Heart left ventricle (tissue), 13 donors: ENCODE measurements at regions not wholly inside any gene's neighbourhood (a gene's known extent, or its start where the extent isn't known, plus 50 kb on each side); places are given as distances from the start of the nearest gene placed in this dataset.

ENCODE experiments used
- POLR2A ChIP-seq, 2 donors: fragments of 450-650 bp; IDR thresholded peaks; one replicate each; pipeline ENCODE4 v1.6.1; 2017; ENCODE audit warnings: antibody characterized with exemption in 2 of 2, mild to moderate bottlenecking in 2 of 2, moderate library complexity in 2 of 2
- TF ChIP-seq, protein P1 (sequence below), 12 donors: fragments of 200-600 bp; sonication (generic) in 4 of 12; IDR thresholded peaks; one replicate each; pipeline versions ENCODE4 v1.5.0 to v1.8.0; 2018 to 2022; ENCODE audit warnings: antibody characterized with exemption in 12 of 12, mild to moderate bottlenecking in 5 of 12
- donor health status: ischemic (EF 13 %, LVEDD 7.1; RV severe dilation, severe dysfunction).
- donor health status: DM: no; HTN: yes; CAD: no.
- donor health status: DM: no; HTN: no; CAD: no.
- donor health status: ischemic (EF 25% LVEDD 6.9; RV normal size, moderate dysfunction).
- donor health status: ischemic (EF 25% LVEDD 5.7; RV mildly dilated, moderate dysfunction).
- donor health status: ischemic (EF 35%, LVEDD 5.7; RV mildly dilated, moderate dysfunction).
- donor health status: nonischemic (EF 11% LVEDD 7.7; RV severe dilation, severe dysfunction).
- donor health status: DM: yes; HTN: yes; CAD: no.
- donor health status: PGD.
- donor health status: ischemic (EF 29% LVEDD 5.4; RV normal size, mild dysfunction).
- donor health status: nonischemic (EF 23%, LVEDD 6.1; RV moderate dilation, normal function).

DNA sequence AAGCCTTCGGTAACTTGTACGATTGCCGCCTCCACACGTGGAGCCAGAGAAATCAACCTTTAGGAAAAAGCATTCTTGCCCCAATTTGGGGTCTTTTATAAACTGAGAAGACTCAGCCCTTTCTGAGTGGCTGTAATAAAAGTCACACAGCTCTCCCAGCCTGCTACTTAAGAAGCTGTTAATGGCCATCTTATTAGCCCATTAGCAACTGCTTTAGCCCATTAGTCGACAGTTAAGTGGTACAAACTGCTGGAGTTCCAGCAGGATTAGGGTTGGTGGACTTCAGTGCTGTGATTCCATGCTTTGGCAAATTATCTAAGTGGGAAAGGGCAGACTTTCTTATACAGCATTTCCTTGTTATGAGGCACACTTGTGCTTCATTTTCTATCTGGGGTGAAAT, 461.3 kb downstream of the RPS6KC1 start:
- TF ChIP-seq, protein P1, sequence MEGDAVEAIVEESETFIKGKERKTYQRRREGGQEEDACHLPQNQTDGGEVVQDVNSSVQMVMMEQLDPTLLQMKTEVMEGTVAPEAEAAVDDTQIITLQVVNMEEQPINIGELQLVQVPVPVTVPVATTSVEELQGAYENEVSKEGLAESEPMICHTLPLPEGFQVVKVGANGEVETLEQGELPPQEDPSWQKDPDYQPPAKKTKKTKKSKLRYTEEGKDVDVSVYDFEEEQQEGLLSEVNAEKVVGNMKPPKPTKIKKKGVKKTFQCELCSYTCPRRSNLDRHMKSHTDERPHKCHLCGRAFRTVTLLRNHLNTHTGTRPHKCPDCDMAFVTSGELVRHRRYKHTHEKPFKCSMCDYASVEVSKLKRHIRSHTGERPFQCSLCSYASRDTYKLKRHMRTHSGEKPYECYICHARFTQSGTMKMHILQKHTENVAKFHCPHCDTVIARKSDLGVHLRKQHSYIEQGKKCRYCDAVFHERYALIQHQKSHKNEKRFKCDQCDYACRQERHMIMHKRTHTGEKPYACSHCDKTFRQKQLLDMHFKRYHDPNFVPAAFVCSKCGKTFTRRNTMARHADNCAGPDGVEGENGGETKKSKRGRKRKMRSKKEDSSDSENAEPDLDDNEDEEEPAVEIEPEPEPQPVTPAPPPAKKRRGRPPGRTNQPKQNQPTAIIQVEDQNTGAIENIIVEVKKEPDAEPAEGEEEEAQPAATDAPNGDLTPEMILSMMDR (IDR thresholded peaks at IDR 0.05), result no peak
- TF ChIP-seq POLR2A (IDR thresholded peaks at IDR 0.05), result no peak
